Natural killer cell (primary cell): ENCODE measurements at regions not wholly inside any gene's neighbourhood (a gene's known extent, or its start where the extent isn't known, plus 50 kb on each side); places are given as distances from the start of the nearest gene placed in this dataset.

Source experiments
- ATAC-seq, 3 donors: fragments of 150-1000 bp in 2 of 3; fragments of 200-7000 bp in 1 of 3; cut with Tn5 transposase; 1 replicate in 1 of 3; 2 replicates in 2 of 3; pipeline ENCODE4 v1.10.0; 2021; ENCODE audit warnings: mild to moderate bottlenecking in 2 of 3, moderate library complexity in 2 of 3
- DNase-seq, 2 donors: peaks; one replicate each; pipeline versions ENCODE4 v3.0.0 to v3.0.0-alpha.2; 2013 to 2021; ENCODE audit warnings: mixed read lengths in 1 of 2
- H3K27ac ChIP-seq: one replicate; pipeline ENCODE4 v1.5.1; 2013; ENCODE audit warnings: mild to moderate bottlenecking, low read length
- H3K27me3 ChIP-seq: one replicate; pipeline ENCODE4 v1.6.1; 2013; ENCODE audit warnings: low read length; ENCODE audit not compliant: control insufficient read depth, insufficient read depth
- H3K36me3 ChIP-seq: one replicate; pipeline ENCODE4 v1.6.1; 2013; ENCODE audit warnings: low read length; ENCODE audit not compliant: control insufficient read depth, insufficient read depth
- H3K4me1 ChIP-seq: one replicate; pipeline ENCODE4 v1.6.1; 2013; ENCODE audit warnings: low read length; ENCODE audit not compliant: control insufficient read depth, insufficient read depth
- H3K4me3 ChIP-seq: one replicate; pipeline ENCODE4 v1.5.1; 2013; ENCODE audit warnings: low read length
- H3K9me3 ChIP-seq: one replicate; pipeline ENCODE4 v1.6.1; 2013; ENCODE audit warnings: low read length; ENCODE audit not compliant: control insufficient read depth, insufficient read depth
- H3K27ac Mint-ChIP-seq, 2 donors: one replicate each; pipeline ENCODE4 v1.8.0; 2022; ENCODE audit warnings: mild to moderate bottlenecking in 2 of 2, mixed read lengths in 2 of 2, moderate library complexity in 1 of 2
- H3K27me3 Mint-ChIP-seq, 2 donors: one replicate each; pipeline ENCODE4 v1.8.0; 2022; ENCODE audit warnings: low read depth in 2 of 2, mixed read lengths in 2 of 2
- H3K36me3 Mint-ChIP-seq: one replicate; pipeline ENCODE4 v1.8.0; 2022; ENCODE audit warnings: mixed read lengths
- H3K4me1 Mint-ChIP-seq, 2 donors: one replicate each; pipeline ENCODE4 v1.8.0; 2022; ENCODE audit warnings: mixed read lengths in 2 of 2
- H3K4me3 Mint-ChIP-seq: one replicate; pipeline ENCODE4 v1.8.0; 2022; ENCODE audit warnings: mild to moderate bottlenecking, moderate library complexity, mixed read lengths
- H3K9me3 Mint-ChIP-seq, 2 donors: one replicate each; pipeline ENCODE4 v1.8.0; 2022; ENCODE audit warnings: mixed read lengths in 2 of 2
- CTCF ChIP-seq: fragments of 200-600 bp; IDR thresholded peaks from one replicate; pipeline ENCODE4 v1.8.0; 2022; ENCODE audit warnings: antibody characterized with exemption
- WGBS: methylation state at CpG from one replicate; pipeline ENCODE4 v1.1.7; 2013; ENCODE audit warnings: missing lambda C conversion rate; ENCODE audit not compliant: insufficient coverage; 5-methylcytosine and 5-hydroxymethylcytosine counted together
- intact Hi-C: fragments of 100-400 bp; cut with micrococcal nuclease; formaldehyde crosslinking; loops from one replicate; pipeline ENCODE4 v1.14.2; 2022

- no peak overlapping the region for H3K27ac Mint-ChIP-seq
- no peak overlapping the region for H3K4me3 Mint-ChIP-seq
- Histone ChIP-seq H3K4me3 (no peak overlapping the region), H3K4me1 (no peaks in the 10 kb centered on the region), H3K36me3 (no peaks in the 10 kb centered on the region), H3K27ac (no peak overlapping the region), H3K9me3 (no peaks in the 10 kb centered on the region), H3K27me3 (no peaks in the 10 kb centered on the region)
- no peaks in the 10 kb centered on the region for H3K4me1 Mint-ChIP-seq
- DNase-seq (no peak), ATAC-seq (no peak)
- 95% methylated on average over 17 of the region's 17 CpGs for WGBS
- peaks cover 0 to 26% of the 10 kb centered on the region in 2 donors for H3K27me3 Mint-ChIP-seq
- no peaks in the 10 kb centered on the region for H3K9me3 Mint-ChIP-seq
- no peaks in the 10 kb centered on the region for H3K36me3 Mint-ChIP-seq
- intact Hi-C loops = no loop called here
- no peak for TF ChIP-seq CTCF
Observed at GRCh38 chr10:3331187-3331586, 158.6 kb upstream of the PITRM1 start.

GRCh38 chr10:3330663-3331062 lies 158.1 kb upstream of the PITRM1 start:
- no peak overlapping the region for H3K4me3 ChIP-seq
- no peak overlapping the region for H3K4me3 Mint-ChIP-seq
- H3K27me3 Mint-ChIP-seq = peaks cover 0 to 26% of the 10 kb centered on the region in 2 donors
- H3K27ac ChIP-seq = no peak overlapping the region
- H3K36me3 Mint-ChIP-seq = no peaks in the 10 kb centered on the region
- intact Hi-C loops = no loop called here
- no peaks in the 10 kb centered on the region for H3K9me3 Mint-ChIP-seq
- no peak for TF ChIP-seq CTCF
- no peaks in the 10 kb centered on the region for H3K9me3 ChIP-seq
- DNase-seq (no peak), ATAC-seq (no peak)
- no peaks in the 10 kb centered on the region for H3K36me3 ChIP-seq
- H3K27ac Mint-ChIP-seq = no peak overlapping the region
- H3K4me1 ChIP-seq = no peaks in the 10 kb centered on the region
- H3K4me1 Mint-ChIP-seq = no peaks in the 10 kb centered on the region
- WGBS = 90% methylated on average over 8 of the region's 8 CpGs
- no peaks in the 10 kb centered on the region for H3K27me3 ChIP-seq

- intact Hi-C loops = no loop called here
- Mint-ChIP-seq H3K27ac (no peak overlapping the region), H3K4me3 (no peak overlapping the region), H3K27me3 (peaks cover 0 to 21% of the 10 kb centered on the region in 2 donors), H3K4me1 (peaks cover 8 to 12% of the 10 kb centered on the region in 2 donors), H3K9me3 (no peaks in the 10 kb centered on the region), H3K36me3 (no peaks in the 10 kb centered on the region)
- Histone ChIP-seq H3K4me3 (no peak overlapping the region), H3K27ac (no peak overlapping the region), H3K9me3 (no peaks in the 10 kb centered on the region), H3K27me3 (no peaks in the 10 kb centered on the region), H3K4me1 (peaks cover 6% of the 10 kb centered on the region), H3K36me3 (no peaks in the 10 kb centered on the region)
- ATAC-seq (no peak), DNase-seq (no peak)
- WGBS = 80% methylated on average over 3 of the region's 7 CpGs
- no peak for TF ChIP-seq CTCF
Observed at GRCh38 chr10:3325954-3326750, 153.6 kb upstream of the PITRM1 start.

GRCh38 chr10:3324612-3325038 lies 152.0 kb upstream of the PITRM1 start:
- H3K27ac Mint-ChIP-seq = peak overlapping the region in 1 of 2 donors; percentile 65
- peak; percentile 55 to 69 (median 68) for ATAC-seq
- intact Hi-C loops = no loop called here

More at GRCh38 chr10:3324612-3325038, 152.0 kb upstream of the PITRM1 start:
- H3K27ac ChIP-seq = no peak overlapping the region
- Mint-ChIP-seq H3K4me1 (peaks cover 8 to 12% of the 10 kb centered on the region in 2 donors), H3K27me3 (peaks cover 0 to 9% of the 10 kb centered on the region in 2 donors), H3K9me3 (no peaks in the 10 kb centered on the region), H3K4me3 (peak overlapping the region; percentile 31), H3K36me3 (no peaks in the 10 kb centered on the region)
- TF ChIP-seq CTCF = no peak
- no peaks in the 10 kb centered on the region for H3K9me3 ChIP-seq
- no peaks in the 10 kb centered on the region for H3K27me3 ChIP-seq
- H3K4me1 ChIP-seq = peaks cover 6% of the 10 kb centered on the region
- H3K4me3 ChIP-seq = no peak overlapping the region
- H3K36me3 ChIP-seq = no peaks in the 10 kb centered on the region
- WGBS = 58% methylated on average over 8 of the region's 8 CpGs
- no peak for DNase-seq
